Activated T-cell treated with anti-CD3 and anti-CD28 coated beads, Interleukin-2, amount 50 U/mL, for 4 hours (primary cell): ENCODE measurements at regions not wholly inside any gene's neighbourhood (a gene's known extent, or its start where the extent isn't known, plus 50 kb on each side); places are given as distances from the start of the nearest gene placed in this dataset.

Experiments
- ATAC-seq, 2 donors: fragments of 200-7000 bp; cut with Tn5 transposase; one replicate each; pipeline ENCODE4 v1.10.0; 2021
- DNase-seq: peaks from one replicate; pipeline ENCODE4 v3.0.0-alpha.2; 2020
- H3K27me3 Mint-ChIP-seq: one replicate; pipeline ENCODE4 v1.8.0; 2021; ENCODE audit warnings: low read depth, mixed read lengths
- H3K36me3 Mint-ChIP-seq: one replicate; pipeline ENCODE4 v1.8.0; 2022; ENCODE audit warnings: mixed read lengths; ENCODE audit not compliant: insufficient read depth
- H3K4me1 Mint-ChIP-seq: one replicate; pipeline ENCODE4 v1.8.0; 2021; ENCODE audit warnings: low read depth, mixed read lengths
- H3K4me3 Mint-ChIP-seq: one replicate; pipeline ENCODE4 v1.8.0; 2021; ENCODE audit warnings: mild to moderate bottlenecking, moderate library complexity, mixed read lengths
- H3K9me3 Mint-ChIP-seq: one replicate; pipeline ENCODE4 v1.8.0; 2021; ENCODE audit warnings: mixed read lengths

- Mint-ChIP-seq H3K9me3 (no peaks in the 10 kb centered on the region), H3K4me1 (no peaks in the 10 kb centered on the region), H3K27me3 (peaks cover 21% of the 10 kb centered on the region), H3K4me3 (no peak overlapping the region), H3K36me3 (no peaks in the 10 kb centered on the region)
- no peak for ATAC-seq
- DNase-seq, result no peak
These were observed 83.4 kb upstream of the ABCD3 start for GRCh38 chr1:94334764-94335163.

- Mint-ChIP-seq H3K4me3 (no peak overlapping the region), H3K36me3 (no peaks in the 10 kb centered on the region), H3K4me1 (no peaks in the 10 kb centered on the region), H3K27me3 (peaks cover 29% of the 10 kb centered on the region), H3K9me3 (no peaks in the 10 kb centered on the region)
- ATAC-seq, result no peak
- no peak for DNase-seq
These were observed 85.2 kb upstream of the ABCD3 start for GRCh38 chr1:94332952-94333351.

GRCh38 chr1:94332516-94332915, 85.7 kb upstream of the ABCD3 start:
- DNase-seq (no peak), ATAC-seq (no peak)
- Mint-ChIP-seq H3K4me3 (no peak overlapping the region), H3K9me3 (no peaks in the 10 kb centered on the region), H3K27me3 (peaks cover 30% of the 10 kb centered on the region), H3K4me1 (no peaks in the 10 kb centered on the region), H3K36me3 (no peaks in the 10 kb centered on the region)

GRCh38 chr1:94329986-94330385, 88.2 kb upstream of the ABCD3 start:
- Mint-ChIP-seq H3K36me3 (no peaks in the 10 kb centered on the region), H3K4me1 (no peaks in the 10 kb centered on the region), H3K27me3 (peaks cover 34% of the 10 kb centered on the region), H3K4me3 (no peak overlapping the region), H3K9me3 (no peaks in the 10 kb centered on the region)
- no peak for ATAC-seq
- no peak for DNase-seq

- peaks cover 34% of the 10 kb centered on the region for H3K27me3 Mint-ChIP-seq
- H3K4me3 Mint-ChIP-seq, result no peak overlapping the region
- no peak for ATAC-seq
- DNase-seq, result no peak
- H3K4me1 Mint-ChIP-seq, result no peaks in the 10 kb centered on the region
- H3K9me3 Mint-ChIP-seq, result no peaks in the 10 kb centered on the region
- H3K36me3 Mint-ChIP-seq, result no peaks in the 10 kb centered on the region
These were observed 88.9 kb upstream of the ABCD3 start for GRCh38 chr1:94329276-94329675.

GRCh38 chr1:94327001-94327690, 89.8 kb upstream of the ARHGAP29 start:
- peaks cover 41% of the 10 kb centered on the region for H3K27me3 Mint-ChIP-seq
- H3K36me3 Mint-ChIP-seq, result no peaks in the 10 kb centered on the region
- no peak for DNase-seq
- no peaks in the 10 kb centered on the region for H3K9me3 Mint-ChIP-seq
- H3K4me3 Mint-ChIP-seq, result no peak overlapping the region
- no peak for ATAC-seq
- no peaks in the 10 kb centered on the region for H3K4me1 Mint-ChIP-seq

GRCh38 chr1:94326329-94326728, 88.9 kb upstream of the ARHGAP29 start:
- ATAC-seq (no peak), DNase-seq (no peak)
- H3K4me3 Mint-ChIP-seq, result no peak overlapping the region
- no peaks in the 10 kb centered on the region for H3K4me1 Mint-ChIP-seq
- no peaks in the 10 kb centered on the region for H3K36me3 Mint-ChIP-seq
- H3K27me3 Mint-ChIP-seq, result peaks cover 37% of the 10 kb centered on the region
- H3K9me3 Mint-ChIP-seq, result no peaks in the 10 kb centered on the region

- no peak for ATAC-seq
- peaks cover 35% of the 10 kb centered on the region for H3K27me3 Mint-ChIP-seq
These were observed 88.3 kb upstream of the ARHGAP29 start for GRCh38 chr1:94325377-94326302.

GRCh38 chr1:94324178-94324544, 86.8 kb upstream of the ARHGAP29 start:
- H3K36me3 Mint-ChIP-seq, result no peaks in the 10 kb centered on the region
- no peaks in the 10 kb centered on the region for H3K4me1 Mint-ChIP-seq
- DNase-seq (no peak), ATAC-seq (no peak)
- no peak overlapping the region for H3K4me3 Mint-ChIP-seq
- H3K27me3 Mint-ChIP-seq, result peaks cover 34% of the 10 kb centered on the region
- H3K9me3 Mint-ChIP-seq, result no peaks in the 10 kb centered on the region

More at GRCh38 chr1:94325377-94326302, 88.3 kb upstream of the ARHGAP29 start:
- Mint-ChIP-seq H3K36me3 (no peaks in the 10 kb centered on the region), H3K9me3 (no peaks in the 10 kb centered on the region), H3K4me1 (no peaks in the 10 kb centered on the region), H3K4me3 (no peak overlapping the region)
- DNase-seq, result no peak

GRCh38 chr1:94323311-94324177, 86.2 kb upstream of the ARHGAP29 start:
- Mint-ChIP-seq H3K36me3 (no peaks in the 10 kb centered on the region), H3K9me3 (no peaks in the 10 kb centered on the region), H3K4me1 (no peaks in the 10 kb centered on the region), H3K27me3 (peaks cover 35% of the 10 kb centered on the region), H3K4me3 (no peak overlapping the region)
- DNase-seq, result no peak
- ATAC-seq, result no peak

GRCh38 chr1:94322696-94323095, 85.3 kb upstream of the ARHGAP29 start:
- H3K36me3 Mint-ChIP-seq, result no peaks in the 10 kb centered on the region
- H3K4me1 Mint-ChIP-seq, result no peaks in the 10 kb centered on the region
- H3K4me3 Mint-ChIP-seq, result no peak overlapping the region
- ATAC-seq (no peak), DNase-seq (no peak)
- H3K27me3 Mint-ChIP-seq, result peaks cover 29% of the 10 kb centered on the region
- no peaks in the 10 kb centered on the region for H3K9me3 Mint-ChIP-seq

GRCh38 chr1:94321662-94322061, 84.3 kb upstream of the ARHGAP29 start:
- Mint-ChIP-seq H3K27me3 (peaks cover 25% of the 10 kb centered on the region), H3K9me3 (no peaks in the 10 kb centered on the region), H3K4me3 (no peak overlapping the region), H3K4me1 (no peaks in the 10 kb centered on the region), H3K36me3 (no peaks in the 10 kb centered on the region)
- no peak for DNase-seq
- no peak for ATAC-seq

- Mint-ChIP-seq H3K4me1 (no peaks in the 10 kb centered on the region), H3K27me3 (peaks cover 21% of the 10 kb centered on the region), H3K4me3 (no peak overlapping the region), H3K9me3 (no peaks in the 10 kb centered on the region), H3K36me3 (no peaks in the 10 kb centered on the region)
- DNase-seq (no peak), ATAC-seq (no peak)
These were observed 82.1 kb upstream of the ARHGAP29 start for GRCh38 chr1:94319319-94320102.
